H1 (cell line): ENCODE measurements at regions not wholly inside any gene's neighbourhood (a gene's known extent, or its start where the extent isn't known, plus 50 kb on each side); places are given as distances from the start of the nearest gene placed in this dataset.

Experiments used
- CTCF ChIA-PET: fragments of 300-600 bp; sonication (Branson Sonifier 250); formaldehyde crosslinking; loops from one replicate; lab custom pipeline; 2021; ENCODE audit not compliant: partially characterized antibody; lab: Charles Lee
- POLR2A ChIA-PET: fragments of 300-600 bp; sonication (Branson Sonifier 250); formaldehyde crosslinking; loops from one replicate; lab custom pipeline; 2021; ENCODE audit warnings: inconsistent platforms; ENCODE audit not compliant: partially characterized antibody; lab: Charles Lee
- DNase-seq, 2 experiments: peaks; one replicate each; pipeline versions ENCODE4 v3.0.0 to v3.0.0-alpha.2; 2010 to 2022; ENCODE audit warnings: low spot score in 2 of 2, low read depth in 1 of 2, mixed read lengths in 1 of 2
- FAIRE-seq: peaks from 2 replicates; lab custom pipeline; 2011; peaks lifted over from hg19 to GRCh38; lab: Jason Lieb, UNC
- H2AFZ ChIP-seq: 2 replicates; pipeline ENCODE4 v1.8.1; 2012; ENCODE audit warnings: low read length, inconsistent platforms
- H2AK5ac ChIP-seq: 2 replicates; pipeline ENCODE4 v1.6.1; 2013; ENCODE audit warnings: low read depth, low read length
- H2BK120ac ChIP-seq: replicated peaks from 2 replicates; pipeline ENCODE3; 2013; ENCODE audit warnings: low read depth, low read length, inconsistent platforms
- H2BK12ac ChIP-seq: 2 replicates; pipeline ENCODE4 v1.6.1; 2013; ENCODE audit warnings: low read depth, low read length
- H2BK15ac ChIP-seq: 2 replicates; pipeline ENCODE4 v1.6.1; 2013; ENCODE audit warnings: low read length
- H2BK20ac ChIP-seq: 2 replicates; pipeline ENCODE4 v1.6.1; 2013; ENCODE audit warnings: low read length
- H2BK5ac ChIP-seq: 2 replicates; pipeline ENCODE4 v1.6.1; 2013; ENCODE audit warnings: low read depth, low read length
- H3K14ac ChIP-seq: 2 replicates; pipeline ENCODE4 v1.6.1; 2013; ENCODE audit warnings: inconsistent platforms; ENCODE audit not compliant: insufficient read length
- H3K18ac ChIP-seq: 2 replicates; pipeline ENCODE4 v1.6.1; 2013; ENCODE audit warnings: low read length; ENCODE audit errors: extremely low read depth
- H3K23ac ChIP-seq: 2 replicates; pipeline ENCODE4 v1.6.1; 2013; ENCODE audit warnings: inconsistent platforms; ENCODE audit not compliant: insufficient read length
- H3K23me2 ChIP-seq: 2 replicates; pipeline ENCODE4 v1.6.1; 2013; ENCODE audit warnings: low read depth, low read length
- H3K27ac ChIP-seq: 2 replicates; pipeline ENCODE4 v1.6.1; 2011; ENCODE audit warnings: low read depth, low read length, inconsistent platforms
- H3K27me3 ChIP-seq, 4 experiments: replicated peaks in 1 of 4; 1 replicate in 1 of 4; 2 replicates in 3 of 4; pipeline versions ENCODE4 v1.6.1 to v1.8.1; 2011 to 2013; ENCODE audit warnings: low read length in 3 of 4, mild to moderate bottlenecking in 3 of 4, inconsistent platforms in 2 of 4, mixed read lengths in 2 of 4, moderate library complexity in 1 of 4; ENCODE audit not compliant: control insufficient read depth in 3 of 4, insufficient read depth in 3 of 4; ENCODE audit errors: extremely low read depth in 1 of 4
- H3K36me3 ChIP-seq, 4 experiments: 2 replicates each; pipeline versions ENCODE4 v1.6.1 to v1.8.1; 2011 to 2013; ENCODE audit warnings: mild to moderate bottlenecking in 4 of 4, low read length in 3 of 4, moderate library complexity in 2 of 4, control low read depth in 1 of 4, inconsistent platforms in 1 of 4; ENCODE audit not compliant: insufficient read depth in 4 of 4, control insufficient read depth in 2 of 4
- H3K4ac ChIP-seq: replicated peaks from 2 replicates; pipeline ENCODE3; 2013; ENCODE audit warnings: low read length, low read depth, mixed read lengths, inconsistent platforms; ENCODE audit not compliant: insufficient read length
- H3K4me1 ChIP-seq, 4 experiments: replicated peaks in 1 of 4; 1 replicate in 1 of 4; 2 replicates in 3 of 4; pipeline versions ENCODE4 v1.6.1 to v1.8.1; 2011 to 2013; ENCODE audit warnings: low read length in 3 of 4, inconsistent platforms in 2 of 4, mixed read lengths in 1 of 4; ENCODE audit not compliant: insufficient read depth in 4 of 4, control insufficient read depth in 3 of 4
- H3K4me2 ChIP-seq, 2 experiments: 2 replicates each; pipeline versions ENCODE4 v1.6.1 to v1.8.1; 2011 to 2013; ENCODE audit warnings: low read depth in 2 of 2, low read length in 2 of 2, control low read depth in 1 of 2, inconsistent platforms in 1 of 2, mild to moderate bottlenecking in 1 of 2; ENCODE audit not compliant: insufficient read depth in 1 of 2
- H3K4me3 ChIP-seq, 4 experiments: fragments of 200-600, 300-600 bp in 1 of 4; sonication (generic), shearing (Covaris generic), sonication (Bioruptor Twin) in 1 of 4; 2 replicates each; pipeline versions ENCODE4 v1.5.1 to v1.8.1; 2011 to 2016; ENCODE audit warnings: low read length in 4 of 4, low read depth in 3 of 4, control low read depth in 2 of 4, inconsistent platforms in 2 of 4, mild to moderate bottlenecking in 2 of 4, mixed read lengths in 1 of 4, moderate library complexity in 1 of 4; ENCODE audit not compliant: insufficient read depth in 2 of 4; ENCODE audit errors: extremely low read depth in 1 of 4
- H3K56ac ChIP-seq: replicated peaks from 2 replicates; pipeline ENCODE3; 2013; ENCODE audit warnings: low read depth, mild to moderate bottlenecking, mixed read lengths, low read length, inconsistent platforms; ENCODE audit not compliant: insufficient read length
- H3K79me1 ChIP-seq: 2 replicates; pipeline ENCODE4 v1.6.1; 2013; ENCODE audit warnings: low read depth, low read length, control low read depth
- H3K79me2 ChIP-seq, 2 experiments: 2 replicates each; pipeline versions ENCODE4 v1.6.1 to v1.8.1; 2012 to 2013; ENCODE audit warnings: low read length in 2 of 2, mild to moderate bottlenecking in 2 of 2, inconsistent platforms in 1 of 2; ENCODE audit not compliant: insufficient read depth in 2 of 2, control insufficient read depth in 1 of 2
- H3K9ac ChIP-seq, 4 experiments: replicated peaks in 1 of 4; 1 replicate in 1 of 4; 2 replicates in 3 of 4; pipeline versions ENCODE4 v1.6.1 to v1.8.1; 2011 to 2013; ENCODE audit warnings: low read depth in 3 of 4, low read length in 3 of 4, control low read depth in 2 of 4, mild to moderate bottlenecking in 2 of 4, moderate library complexity in 2 of 4, inconsistent platforms in 1 of 4; ENCODE audit errors: extremely low read depth in 1 of 4
- H3K9me3 ChIP-seq, 2 experiments: 2 replicates each; pipeline versions ENCODE4 v1.6.1 to v1.8.1; 2012 to 2013; ENCODE audit warnings: mild to moderate bottlenecking in 2 of 2, moderate library complexity in 2 of 2, control low read depth in 1 of 2, inconsistent platforms in 1 of 2, low read depth in 1 of 2, low read length in 1 of 2, mixed read lengths in 1 of 2; ENCODE audit not compliant: insufficient read depth in 2 of 2
- H4K20me1 ChIP-seq, 2 experiments: replicated peaks in 1 of 2; 2 replicates each; pipeline versions ENCODE3 to v1.8.1; 2011 to 2013; ENCODE audit warnings: inconsistent platforms in 2 of 2, low read length in 2 of 2, mild to moderate bottlenecking in 1 of 2; ENCODE audit not compliant: insufficient read depth in 2 of 2, control insufficient read depth in 1 of 2
- H4K5ac ChIP-seq: 2 replicates; pipeline ENCODE4 v1.6.1; 2013; ENCODE audit warnings: low read length, low read depth, mixed read lengths, inconsistent platforms; ENCODE audit not compliant: insufficient read length
- H4K8ac ChIP-seq: 2 replicates; pipeline ENCODE4 v1.8.0; 2013; ENCODE audit warnings: mild to moderate bottlenecking, moderate library complexity, low read length, inconsistent platforms; ENCODE audit not compliant: insufficient read depth; ENCODE audit errors: extremely low read depth
- H4K91ac ChIP-seq: replicated peaks from 2 replicates; pipeline ENCODE3; 2013; ENCODE audit warnings: low read length, mixed read lengths, inconsistent platforms; ENCODE audit not compliant: insufficient read length
- POLR2AphosphoS5 ChIP-seq: IDR thresholded peaks from 2 replicates; pipeline ENCODE4 v1.6.1; 2011; ENCODE audit warnings: low read depth, low read length
- SIX5 ChIP-seq: IDR thresholded peaks from 2 replicates; pipeline ENCODE4 v1.6.1; 2011; ENCODE audit warnings: mild to moderate bottlenecking, low read depth, low read length
- TAF1 ChIP-seq: IDR thresholded peaks from 2 replicates; pipeline ENCODE4 v1.6.1; 2011; ENCODE audit warnings: mild to moderate bottlenecking, low read depth, low read length
- TBP ChIP-seq: IDR thresholded peaks from 2 replicates; pipeline ENCODE4 v1.6.1; 2011; ENCODE audit warnings: low read depth, low read length, improper control_type of control experiment
- WGBS, 2 experiments: shearing (Covaris generic) in 1 of 2; methylation state at CpG; one replicate each; pipeline versions ENCODE4 v1.1.6 to v1.1.7; 2013 to 2015; ENCODE audit warnings: low lambda C conversion rate in 2 of 2, mixed read lengths in 2 of 2, inconsistent platforms in 1 of 2, low coverage in 1 of 2, missing lambda C conversion rate in 1 of 2; ENCODE audit not compliant: insufficient replicate concordance in 2 of 2, insufficient coverage in 1 of 2, insufficient read length in 1 of 2; ENCODE audit errors: extremely low coverage in 1 of 2, missing lambda C conversion rate in 1 of 2; 5-methylcytosine and 5-hydroxymethylcytosine counted together

DNA sequence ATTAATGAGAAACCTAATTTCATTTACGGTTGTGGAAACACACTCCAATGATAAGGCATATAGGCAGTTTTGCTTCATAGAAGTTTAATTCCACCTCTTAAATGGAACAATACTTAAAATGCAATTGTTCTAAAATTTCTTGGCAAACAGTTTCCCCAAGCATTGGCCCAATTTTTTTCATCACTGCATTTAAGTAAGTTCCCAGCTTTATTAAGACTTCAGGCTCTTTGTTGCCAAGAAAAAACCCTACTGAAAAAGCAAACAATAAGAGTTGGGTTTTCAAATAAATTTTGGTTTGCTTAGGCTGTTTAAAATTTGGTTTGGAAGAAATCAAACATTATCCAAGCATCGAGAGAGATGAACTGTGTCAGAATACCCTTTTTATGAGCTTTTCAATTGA lies 690.9 kb upstream of the NRSN1 start:
- H3K23me2 ChIP-seq = no peaks in the 10 kb centered on the region
- H4K5ac ChIP-seq = no peak overlapping the region
- H2BK15ac ChIP-seq = no peak overlapping the region
- no peak overlapping the region for H3K56ac ChIP-seq
- H4K20me1 ChIP-seq = no peaks in the 10 kb centered on the region
- no peak overlapping the region for H2BK20ac ChIP-seq
- no peak overlapping the region for H3K14ac ChIP-seq
- H2AFZ ChIP-seq = no peak overlapping the region
- no peak overlapping the region for H3K9ac ChIP-seq
- H4K8ac ChIP-seq = no peak overlapping the region
- no peak overlapping the region for H2BK120ac ChIP-seq
- DNase-seq (no peak), FAIRE-seq (no peak)
- H3K79me2 ChIP-seq = no peaks in the 10 kb centered on the region
- no peak overlapping the region for H3K4ac ChIP-seq
- CTCF ChIA-PET = interaction anchor here (1.0 kb wide), 1 partner anchor 10 kb away, joined by 3 read pairs; no protein-coding TSS in a partner anchor
- no peak overlapping the region for H3K23ac ChIP-seq
- H3K4me3 ChIP-seq = no peak overlapping the region
- no peak overlapping the region for H3K27ac ChIP-seq
- H3K27me3 ChIP-seq = no peaks in the 10 kb centered on the region
- no peak overlapping the region for H2AK5ac ChIP-seq
- H3K4me2 ChIP-seq = no peak overlapping the region
- H3K18ac ChIP-seq = no peak overlapping the region
- no peak overlapping the region for H2BK12ac ChIP-seq
- no peaks in the 10 kb centered on the region for H3K79me1 ChIP-seq
- POLR2A ChIA-PET = no interaction called here
- no peaks in the 10 kb centered on the region for H3K36me3 ChIP-seq
- H3K9me3 ChIP-seq = no peaks in the 10 kb centered on the region
- H4K91ac ChIP-seq = no peak overlapping the region
- TF ChIP-seq SIX5 (no peak), TBP (no peak), TAF1 (no peak), POLR2AphosphoS5 (no peak)
- no peaks in the 10 kb centered on the region; a peak in 1 of 7 replicates for H3K4me1 ChIP-seq
- H2BK5ac ChIP-seq = no peak overlapping the region
- 88% methylated on average over 2 of the region's 2 CpGs; no CpG with 5 or more reads in 1 of the 2 experiments for WGBS, 2 experiments
